GM18867 (cell line): ENCODE measurements at regions not wholly inside any gene's neighbourhood (a gene's known extent, or its start where the extent isn't known, plus 50 kb on each side); places are given as distances from the start of the nearest gene placed in this dataset.

Experiments
- ATAC-seq: cut with Tn5 transposase; IDR thresholded peaks from one replicate; pipeline ENCODE4 v1.9.1; 2021; ENCODE audit warnings: mild to moderate bottlenecking, moderate library complexity; ENCODE audit not compliant: unreplicated experiment

GRCh38 chr2:18639756-18640453 lies 50.5 kb upstream of the NT5C1B start:
- no peak for ATAC-seq
